Hepatocyte (in vitro differentiated cells): ENCODE measurements at regions not wholly inside any gene's neighbourhood (a gene's known extent, or its start where the extent isn't known, plus 50 kb on each side); places are given as distances from the start of the nearest gene placed in this dataset.
"Not testable (repeated sequence)": the region's sequence is repeated elsewhere in the genome, so short reads cannot be mapped to it uniquely, and the experiment has no call there.

ENCODE experiments used
- DNase-seq: peaks from one replicate; pipeline ENCODE4 v3.0.0-alpha.2; 2016; ENCODE audit warnings: low spot score
- H2AFZ ChIP-seq: fragments of 200-600 bp; sonication (generic); 2 replicates; pipeline ENCODE4 v1.6.0; 2016; ENCODE audit warnings: antibody characterized with exemption, mild to moderate bottlenecking
- H3K27ac ChIP-seq: fragments of 200-600 bp; sonication (generic); 2 replicates; pipeline ENCODE4 v1.5.1; 2016; ENCODE audit warnings: mild to moderate bottlenecking
- H3K27me3 ChIP-seq: fragments of 200-600 bp; sonication (generic); 2 replicates; pipeline ENCODE4 v1.6.1; 2016
- H3K36me3 ChIP-seq: fragments of 200-600 bp; sonication (generic); replicated peaks from 2 replicates; pipeline ENCODE4 v1.5.1; 2016; ENCODE audit warnings: low read depth; ENCODE audit not compliant: insufficient read depth
- H3K4me1 ChIP-seq: fragments of 200-600 bp; sonication (generic); 2 replicates; pipeline ENCODE4 v1.5.1; 2016; ENCODE audit warnings: mild to moderate bottlenecking, moderate library complexity; ENCODE audit not compliant: insufficient read depth
- H3K4me2 ChIP-seq: fragments of 200-600 bp; sonication (generic); 2 replicates; pipeline ENCODE4 v1.6.0; 2016
- H3K4me3 ChIP-seq: fragments of 200-600 bp; sonication (generic); 2 replicates; pipeline ENCODE4 v1.5.1; 2016; ENCODE audit warnings: mild to moderate bottlenecking
- H3K79me2 ChIP-seq: fragments of 200-600 bp; sonication (generic); 2 replicates; pipeline ENCODE4 v1.6.0; 2017; ENCODE audit warnings: mild to moderate bottlenecking
- H3K9me2 ChIP-seq: fragments of 200-600 bp; sonication (generic); replicated peaks from 2 replicates; pipeline ENCODE4 v1.6.0; 2017; ENCODE audit warnings: mild to moderate bottlenecking; ENCODE audit not compliant: insufficient read depth
- H3K9me3 ChIP-seq: fragments of 200-600 bp; sonication (generic); 2 replicates; pipeline ENCODE4 v1.5.1; 2016; ENCODE audit warnings: low read depth, mild to moderate bottlenecking
- H4K20me1 ChIP-seq: fragments of 200-600 bp; sonication (generic); 2 replicates; pipeline ENCODE4 v1.6.0; 2016; ENCODE audit warnings: mild to moderate bottlenecking; ENCODE audit not compliant: insufficient read depth, poor library complexity, severe bottlenecking
- EZH2 ChIP-seq: fragments of 200-600 bp; sonication (generic); IDR thresholded peaks from 2 replicates; pipeline ENCODE4 v1.6.1; 2016; ENCODE audit warnings: antibody characterized with exemption, mild to moderate bottlenecking, borderline replicate concordance
- EZH2phosphoT487 ChIP-seq: fragments of 200-600 bp; sonication (generic); IDR thresholded peaks from one replicate; pipeline ENCODE4 v1.6.1; 2018; ENCODE audit warnings: antibody characterized with exemption, mild to moderate bottlenecking, low read depth, moderate library complexity; ENCODE audit not compliant: unreplicated experiment, severe bottlenecking
- whole genome bisulfite sequencing: methylation state at CpG from one replicate; pipeline ENCODE4 v1.1.6; 2016; ENCODE audit warnings: low lambda C conversion rate; ENCODE audit errors: missing lambda C conversion rate; 5-methylcytosine and 5-hydroxymethylcytosine counted together
- TF ChIP-seq, protein P1 (sequence below): fragments of 200-600 bp; sonication (generic); IDR thresholded peaks from 2 replicates; pipeline ENCODE4 v1.5.1; 2016; ENCODE audit warnings: antibody characterized with exemption, mild to moderate bottlenecking; ENCODE audit not compliant: poor library complexity

DNA sequence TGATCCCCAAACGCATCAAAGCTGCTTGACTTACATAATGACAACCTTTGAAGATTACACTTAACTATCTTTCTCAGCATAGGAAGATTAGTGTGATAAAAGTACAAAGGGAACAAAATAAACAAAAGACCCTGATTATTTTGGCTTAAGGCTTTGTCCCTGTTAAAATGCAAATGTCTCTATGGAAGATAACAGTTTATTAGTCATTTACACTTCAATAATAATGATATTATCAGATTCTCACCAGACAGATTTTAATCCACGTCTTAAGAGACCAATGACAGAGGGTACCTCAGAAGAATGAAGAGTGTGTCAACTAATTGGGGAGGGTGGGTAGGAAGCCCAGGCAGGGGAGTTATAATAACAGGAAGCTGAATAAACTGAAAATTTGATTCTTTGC is 510.4 kb upstream of the PTBP2 start:
- Histone ChIP-seq H3K79me2 (no peaks in the 10 kb centered on the region), H3K4me3 (no peak overlapping the region), H3K9me3 (no peaks in the 10 kb centered on the region), H4K20me1 (no peaks in the 10 kb centered on the region), H3K4me2 (no peak overlapping the region), H3K9me2 (no peaks in the 10 kb centered on the region), H3K4me1 (no peaks in the 10 kb centered on the region), H3K27me3 (no peaks in the 10 kb centered on the region), H2AFZ (no peak overlapping the region), H3K36me3 (no peaks in the 10 kb centered on the region), H3K27ac (no peak overlapping the region)
- 46% methylated on average over 2 of the region's 2 CpGs for WGBS
- DNase-seq = no peak
- no peak for TF ChIP-seq EZH2phosphoT487
- no peak for TF ChIP-seq EZH2
- TF ChIP-seq, protein P1, sequence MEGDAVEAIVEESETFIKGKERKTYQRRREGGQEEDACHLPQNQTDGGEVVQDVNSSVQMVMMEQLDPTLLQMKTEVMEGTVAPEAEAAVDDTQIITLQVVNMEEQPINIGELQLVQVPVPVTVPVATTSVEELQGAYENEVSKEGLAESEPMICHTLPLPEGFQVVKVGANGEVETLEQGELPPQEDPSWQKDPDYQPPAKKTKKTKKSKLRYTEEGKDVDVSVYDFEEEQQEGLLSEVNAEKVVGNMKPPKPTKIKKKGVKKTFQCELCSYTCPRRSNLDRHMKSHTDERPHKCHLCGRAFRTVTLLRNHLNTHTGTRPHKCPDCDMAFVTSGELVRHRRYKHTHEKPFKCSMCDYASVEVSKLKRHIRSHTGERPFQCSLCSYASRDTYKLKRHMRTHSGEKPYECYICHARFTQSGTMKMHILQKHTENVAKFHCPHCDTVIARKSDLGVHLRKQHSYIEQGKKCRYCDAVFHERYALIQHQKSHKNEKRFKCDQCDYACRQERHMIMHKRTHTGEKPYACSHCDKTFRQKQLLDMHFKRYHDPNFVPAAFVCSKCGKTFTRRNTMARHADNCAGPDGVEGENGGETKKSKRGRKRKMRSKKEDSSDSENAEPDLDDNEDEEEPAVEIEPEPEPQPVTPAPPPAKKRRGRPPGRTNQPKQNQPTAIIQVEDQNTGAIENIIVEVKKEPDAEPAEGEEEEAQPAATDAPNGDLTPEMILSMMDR = no peak

DNA sequence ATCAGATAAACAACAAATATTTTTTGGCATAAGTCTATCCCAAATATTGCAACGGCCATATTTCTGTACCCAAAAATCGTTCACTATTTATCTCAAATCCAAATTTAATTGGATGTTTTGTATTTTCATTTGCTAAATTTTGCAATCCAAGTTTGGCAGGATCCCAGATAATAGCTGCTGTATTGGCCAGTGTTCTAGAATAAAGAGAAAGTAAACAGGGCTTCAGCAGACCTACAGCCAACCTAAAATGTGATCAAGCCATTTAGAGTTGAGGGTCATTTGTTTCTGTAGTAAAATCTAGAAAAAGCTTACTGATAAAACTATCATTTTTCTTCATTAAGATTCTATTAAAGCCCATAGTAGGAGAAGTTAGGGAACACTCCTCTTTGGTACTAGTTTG is 506.6 kb upstream of the PTBP2 start:
- Histone ChIP-seq H3K36me3 (no peaks in the 10 kb centered on the region), H3K27ac (no peak overlapping the region), H4K20me1 (no peaks in the 10 kb centered on the region), H3K9me3 (no peaks in the 10 kb centered on the region), H3K27me3 (no peaks in the 10 kb centered on the region), H3K4me1 (no peaks in the 10 kb centered on the region), H3K9me2 (no peaks in the 10 kb centered on the region), H3K79me2 (no peaks in the 10 kb centered on the region), H3K4me3 (no peak overlapping the region), H3K4me2 (no peak overlapping the region), H2AFZ (no peak overlapping the region)
- no peak for TF ChIP-seq EZH2
- TF ChIP-seq, protein P1 = no peak
- TF ChIP-seq EZH2phosphoT487 = no peak
- no peak for DNase-seq
- 88% methylated on average over 2 of the region's 2 CpGs for WGBS

DNA sequence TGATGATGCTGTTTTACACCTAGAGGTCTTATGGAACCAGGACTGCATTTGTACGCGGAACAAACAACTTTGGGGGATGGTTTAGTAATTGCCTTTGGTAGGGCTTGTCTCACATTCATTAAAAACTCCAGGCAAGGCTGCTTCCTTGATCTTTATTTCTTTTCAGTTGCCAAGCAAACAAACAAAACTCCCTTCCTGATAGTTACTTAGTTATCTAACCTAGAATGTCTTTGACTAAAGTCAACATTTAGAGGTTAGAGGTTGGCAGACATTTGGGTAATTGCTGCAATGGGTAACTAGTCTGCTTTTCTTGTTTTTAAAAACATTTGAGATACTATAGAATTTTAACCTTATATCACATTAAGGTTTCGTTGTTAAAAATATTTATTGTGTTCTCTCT is 500.9 kb upstream of the PTBP2 start:
- Histone ChIP-seq H2AFZ (no peak overlapping the region), H3K27me3 (no peaks in the 10 kb centered on the region), H3K9me2 (no peaks in the 10 kb centered on the region), H3K36me3 (no peaks in the 10 kb centered on the region), H3K4me3 (no peak overlapping the region), H3K79me2 (no peaks in the 10 kb centered on the region), H3K4me2 (no peak overlapping the region), H3K9me3 (no peaks in the 10 kb centered on the region), H3K27ac (no peak overlapping the region), H4K20me1 (no peaks in the 10 kb centered on the region), H3K4me1 (no peaks in the 10 kb centered on the region)
- TF ChIP-seq EZH2 (no peak), EZH2phosphoT487 (no peak)
- 60% methylated on average over 3 of the region's 3 CpGs for WGBS
- no peak for DNase-seq

DNA sequence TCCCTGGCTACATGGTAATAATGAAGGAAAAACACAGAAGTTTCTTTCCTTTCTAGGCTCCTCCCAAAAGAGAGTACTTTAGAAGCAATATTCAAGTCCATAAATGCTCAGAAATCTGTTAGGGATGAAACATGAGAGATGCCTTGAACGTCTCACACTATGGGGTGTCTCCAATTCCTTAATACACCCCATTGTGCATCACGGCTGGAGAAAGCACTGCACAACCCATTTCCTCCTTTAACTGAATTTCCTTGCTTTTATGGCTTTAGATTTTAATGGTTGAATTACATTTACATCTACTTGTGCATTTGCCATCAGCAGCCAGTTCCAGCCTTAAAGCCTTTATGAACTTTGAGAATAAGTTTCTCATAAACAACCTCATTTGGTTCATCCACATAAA is 498.9 kb upstream of the PTBP2 start:
- 82% methylated on average over 2 of the region's 2 CpGs for WGBS
- H3K27me3 ChIP-seq = no peaks in the 10 kb centered on the region
- H2AFZ ChIP-seq = no peak overlapping the region
- no peaks in the 10 kb centered on the region for H3K9me2 ChIP-seq
- H3K36me3 ChIP-seq = no peaks in the 10 kb centered on the region
- DNase-seq = no peak
- H3K4me1 ChIP-seq = no peaks in the 10 kb centered on the region
- H3K4me3 ChIP-seq = no peak overlapping the region
- no peaks in the 10 kb centered on the region for H3K9me3 ChIP-seq
- H3K79me2 ChIP-seq = no peaks in the 10 kb centered on the region
- no peaks in the 10 kb centered on the region for H4K20me1 ChIP-seq
- no peak overlapping the region for H3K4me2 ChIP-seq
- no peak overlapping the region for H3K27ac ChIP-seq
- TF ChIP-seq EZH2 (no peak), EZH2phosphoT487 (no peak)
- TF ChIP-seq, protein P1 = no peak

DNA sequence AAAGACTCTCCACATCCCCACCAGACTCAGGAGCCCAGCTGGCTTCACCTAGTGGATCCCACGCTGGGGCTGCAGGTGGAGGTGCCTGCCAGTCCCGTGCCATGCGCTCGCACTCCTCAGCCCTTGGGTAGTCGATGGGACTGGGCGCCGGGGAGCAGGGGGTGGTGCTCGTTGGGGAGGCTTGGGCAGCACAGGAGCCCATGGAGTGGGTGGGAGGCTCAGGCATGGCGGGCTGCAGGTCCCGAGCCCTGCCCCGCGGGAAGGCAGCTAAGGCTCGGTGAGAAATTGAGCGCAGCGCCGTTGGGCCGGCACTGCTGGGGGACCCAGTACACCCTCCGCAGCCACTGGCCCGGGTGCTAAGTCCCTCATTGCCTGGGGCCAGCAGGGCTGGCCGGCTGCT is 497.4 kb upstream of the PTBP2 start:
- H3K36me3 ChIP-seq, H3K4me2 ChIP-seq, H3K9me3 ChIP-seq, H3K79me2 ChIP-seq, H4K20me1 ChIP-seq, H3K4me1 ChIP-seq, H3K4me3 ChIP-seq, H3K27me3 ChIP-seq, H3K9me2 ChIP-seq, H3K27ac ChIP-seq, H2AFZ ChIP-seq, DNase-seq: not testable (repeated sequence)
- WGBS = 98% methylated on average over 19 of the region's 20 CpGs
